AG10803 (cell line): ENCODE measurements at regions not wholly inside any gene's neighbourhood (a gene's known extent, or its start where the extent isn't known, plus 50 kb on each side); places are given as distances from the start of the nearest gene placed in this dataset.

Experiments used
- DNase-seq: peaks from one replicate; pipeline ENCODE4 v3.0.0; 2010; ENCODE audit warnings: low read depth
- H3K4me3 ChIP-seq: 2 replicates; pipeline ENCODE4 v1.5.1; 2011; ENCODE audit warnings: mild to moderate bottlenecking, low read length, control low read depth
- TF ChIP-seq, protein P1 (sequence below): conservative IDR thresholded peaks from 2 replicates; pipeline ENCODE4 v1.5.1; 2011; ENCODE audit warnings: mild to moderate bottlenecking, low read length, control low read depth, inconsistent platforms

GRCh38 chr5:158145827-158146226 is 286.9 kb upstream of the CLINT1 start:
- TF ChIP-seq, protein P1, sequence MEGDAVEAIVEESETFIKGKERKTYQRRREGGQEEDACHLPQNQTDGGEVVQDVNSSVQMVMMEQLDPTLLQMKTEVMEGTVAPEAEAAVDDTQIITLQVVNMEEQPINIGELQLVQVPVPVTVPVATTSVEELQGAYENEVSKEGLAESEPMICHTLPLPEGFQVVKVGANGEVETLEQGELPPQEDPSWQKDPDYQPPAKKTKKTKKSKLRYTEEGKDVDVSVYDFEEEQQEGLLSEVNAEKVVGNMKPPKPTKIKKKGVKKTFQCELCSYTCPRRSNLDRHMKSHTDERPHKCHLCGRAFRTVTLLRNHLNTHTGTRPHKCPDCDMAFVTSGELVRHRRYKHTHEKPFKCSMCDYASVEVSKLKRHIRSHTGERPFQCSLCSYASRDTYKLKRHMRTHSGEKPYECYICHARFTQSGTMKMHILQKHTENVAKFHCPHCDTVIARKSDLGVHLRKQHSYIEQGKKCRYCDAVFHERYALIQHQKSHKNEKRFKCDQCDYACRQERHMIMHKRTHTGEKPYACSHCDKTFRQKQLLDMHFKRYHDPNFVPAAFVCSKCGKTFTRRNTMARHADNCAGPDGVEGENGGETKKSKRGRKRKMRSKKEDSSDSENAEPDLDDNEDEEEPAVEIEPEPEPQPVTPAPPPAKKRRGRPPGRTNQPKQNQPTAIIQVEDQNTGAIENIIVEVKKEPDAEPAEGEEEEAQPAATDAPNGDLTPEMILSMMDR = no peak
- H3K4me3 ChIP-seq = no peak overlapping the region
- DNase-seq = no peak

DNA sequence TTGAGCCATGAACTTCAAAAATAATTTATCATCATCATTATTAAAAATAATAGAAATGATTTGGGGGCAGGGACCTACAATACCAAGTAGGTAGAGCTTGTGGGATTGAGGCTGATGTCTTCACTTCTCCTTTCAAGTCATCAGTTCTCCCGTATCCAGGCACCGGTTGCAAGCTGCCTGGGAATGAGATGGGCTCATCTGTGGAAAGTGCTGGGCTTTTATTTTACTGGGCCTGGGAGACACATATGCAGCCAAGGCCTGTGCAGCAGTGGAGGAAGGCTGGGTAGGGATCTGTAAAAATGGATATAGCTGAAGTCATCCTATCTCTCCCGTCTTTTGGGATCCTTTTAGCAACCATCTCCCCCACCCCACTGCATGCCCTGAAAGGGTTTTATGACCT is 284.1 kb upstream of the CLINT1 start:
- DNase-seq = no peak
- no peak overlapping the region for H3K4me3 ChIP-seq
- TF ChIP-seq, protein P1 = no peak

DNA sequence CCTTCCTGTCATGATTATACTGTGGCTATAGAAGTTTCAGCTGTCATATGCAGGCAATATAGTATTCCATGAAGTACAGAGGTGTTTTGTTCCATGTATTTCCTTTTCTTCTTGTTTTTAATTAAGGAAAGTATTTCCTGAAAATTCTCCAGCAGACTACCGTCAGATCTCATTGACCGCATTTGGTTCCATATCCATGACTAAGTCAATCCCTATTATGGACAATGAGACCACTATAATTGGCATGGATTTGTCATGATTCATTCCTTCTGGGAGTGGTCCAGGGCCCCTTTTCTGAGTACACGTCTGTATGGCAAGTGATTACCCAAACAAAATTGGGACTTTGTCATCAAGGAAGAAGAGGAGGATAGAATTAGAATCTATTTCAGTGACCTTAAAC is 283.2 kb upstream of the CLINT1 start:
- peak; percentile 67 for DNase-seq
- no peak overlapping the region for H3K4me3 ChIP-seq
- TF ChIP-seq, protein P1 = no peak

DNA sequence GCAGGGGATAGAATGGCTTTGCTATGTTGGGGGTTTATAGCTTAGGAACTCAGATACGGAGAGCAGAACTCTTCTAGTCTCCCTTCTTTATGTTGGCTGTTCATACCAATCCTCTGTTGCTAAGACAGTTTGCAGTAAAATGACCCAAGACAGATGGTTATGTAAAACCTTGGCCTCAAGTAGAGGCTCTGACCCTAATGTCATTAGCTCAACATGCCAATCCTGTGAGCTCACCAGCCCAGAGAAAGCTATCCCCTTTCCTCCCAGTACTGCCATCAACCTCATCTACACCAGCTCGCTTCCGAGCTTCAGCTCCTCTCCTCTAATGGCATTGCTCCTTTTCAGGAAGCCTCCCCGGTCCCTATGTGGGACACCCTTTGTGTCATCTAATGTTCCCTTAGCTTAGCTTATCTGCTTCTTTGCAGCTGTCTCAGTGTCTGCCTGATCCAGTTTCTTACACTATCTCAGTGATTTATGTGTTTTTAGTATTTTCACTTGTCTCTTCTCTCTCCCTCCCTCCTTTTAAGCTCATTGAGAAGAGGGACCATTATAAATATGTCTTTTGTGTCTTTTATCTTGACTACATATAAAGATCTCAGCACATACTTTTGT is 281.3 kb upstream of the CLINT1 start:
- H3K4me3 ChIP-seq = no peak overlapping the region
- DNase-seq = peak; percentile 87
- TF ChIP-seq, protein P1 = no peak

DNA sequence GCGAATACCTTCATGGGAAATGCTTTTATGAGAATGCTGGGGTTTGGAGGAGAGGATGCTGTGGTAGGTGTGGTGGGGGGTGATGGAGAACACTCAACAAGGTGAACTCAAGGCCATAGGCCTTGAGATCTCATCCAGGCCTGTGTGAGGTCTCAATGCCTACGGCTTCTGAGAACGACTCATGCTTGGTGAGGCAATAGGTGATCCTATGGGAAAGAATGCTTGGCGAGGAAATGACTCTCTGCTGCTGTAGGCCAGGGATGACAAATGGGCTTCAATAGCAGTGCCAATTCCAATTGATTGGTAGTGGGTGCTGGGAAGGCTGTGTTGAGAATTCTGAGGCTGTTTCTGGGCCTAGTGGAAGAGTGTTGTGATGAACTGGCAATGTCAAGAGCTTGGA is 280.2 kb upstream of the CLINT1 start:
- no peak overlapping the region for H3K4me3 ChIP-seq
- TF ChIP-seq, protein P1 = no peak
- DNase-seq = peak; percentile 87

DNA sequence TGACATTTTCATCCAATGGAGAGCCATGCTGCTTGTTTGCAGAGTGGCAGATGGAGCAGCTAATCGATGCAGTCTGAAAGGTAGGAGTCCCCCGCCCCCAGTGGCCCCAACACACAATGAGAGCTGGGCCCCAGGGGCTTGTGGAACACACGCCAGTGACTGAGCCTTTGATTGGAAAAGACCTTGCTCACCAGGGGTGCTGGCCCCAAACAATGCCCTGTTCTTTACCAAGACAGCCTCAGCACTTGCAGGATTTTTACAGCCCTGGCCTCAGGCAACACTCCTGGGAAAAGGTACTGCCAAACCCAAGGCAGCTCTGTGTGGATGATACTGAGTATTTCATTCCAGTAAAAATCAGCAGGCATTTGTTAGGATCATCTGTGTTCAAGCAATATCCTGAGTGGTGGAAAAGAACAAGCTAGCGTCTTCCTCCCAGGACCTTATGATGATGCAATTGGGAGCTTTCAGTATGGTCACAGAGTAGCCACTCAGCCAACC is 276.8 kb upstream of the CLINT1 start:
- TF ChIP-seq, protein P1 = no peak
- no peak overlapping the region for H3K4me3 ChIP-seq
- DNase-seq = no peak

GRCh38 chr5:158133369-158133768 is 274.4 kb upstream of the CLINT1 start:
- TF ChIP-seq, protein P1 = no peak
- DNase-seq = no peak
- H3K4me3 ChIP-seq = no peak overlapping the region
